ENCODE measurements at regions not wholly inside any gene's neighbourhood (a gene's known extent, or its start where the extent isn't known, plus 50 kb on each side); places are given as distances from the start of the nearest gene placed in this dataset.
"Not testable (repeated sequence)": the region's sequence is repeated elsewhere in the genome, so short reads cannot be mapped to it uniquely, and the experiment has no call there.

DNA sequence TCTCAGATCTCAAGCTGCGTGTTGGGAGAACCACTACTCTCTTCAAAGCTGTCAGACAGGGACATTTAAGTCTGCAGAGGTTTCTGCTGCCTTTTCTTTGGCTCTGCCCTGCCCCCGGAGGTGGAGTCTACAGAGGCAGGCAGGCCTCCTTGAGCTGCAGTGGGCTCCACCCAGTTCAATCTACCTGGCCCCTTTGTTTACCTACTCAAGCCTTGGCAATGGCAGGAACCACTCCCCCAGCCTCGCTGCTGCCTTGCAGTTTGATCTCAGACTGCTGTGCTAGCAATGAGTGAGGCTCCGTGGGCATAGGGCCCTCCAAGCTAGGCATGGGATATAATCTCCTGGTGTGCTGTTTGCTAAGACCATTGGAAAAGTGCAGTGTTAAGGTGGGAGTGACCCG lies 155.6 kb upstream of the EDA2R start:
- not testable (repeated sequence) for TF ChIP-seq CTCF, POLR2A (IDR thresholded peaks at IDR 0.05)
